ENCODE measurements at regions not wholly inside any gene's neighbourhood (a gene's known extent, or its start where the extent isn't known, plus 50 kb on each side); places are given as distances from the start of the nearest gene placed in this dataset.

GRCh38 chr7:36100634-36101033, 52.4 kb upstream of the EEPD1 start:
- DNase-seq: no peak

Data from C1 segment of cervical spinal cord (tissue), 14 donors.